Thoracic aorta (tissue), 2 donors: ENCODE measurements at regions not wholly inside any gene's neighbourhood (a gene's known extent, or its start where the extent isn't known, plus 50 kb on each side); places are given as distances from the start of the nearest gene placed in this dataset.
A peak's percentile ranks its signal among the peaks of the same experiment; 100 is the strongest.
"Not testable (repeated sequence)": the region's sequence is repeated elsewhere in the genome, so short reads cannot be mapped to it uniquely, and the experiment has no call there.

Experiments
- ATAC-seq: fragments of 150-250 bp; one replicate; pipeline ENCODE4 v1.8.0; 2017; ENCODE audit warnings: low read depth; ENCODE audit not compliant: insufficient number of reproducible peaks, low FRiP score
- DNase-seq: peaks from one replicate; pipeline ENCODE4 v3.0.0-alpha.2; 2020; ENCODE audit warnings: low spot score
- H3K27ac ChIP-seq, 2 donors: fragments of 200-600 bp; sonication (generic); 1 replicate in 1 of 2; 2 replicates in 1 of 2; pipeline ENCODE4 v1.5.1; 2016; ENCODE audit warnings: mild to moderate bottlenecking in 2 of 2, moderate library complexity in 2 of 2
- H3K27me3 ChIP-seq: fragments of 200-600 bp; sonication (generic); replicated peaks from 2 replicates; pipeline ENCODE4 v1.6.0; 2016; ENCODE audit warnings: mild to moderate bottlenecking; ENCODE audit not compliant: insufficient read depth
- H3K36me3 ChIP-seq: fragments of 200-600 bp; sonication (generic); one replicate; pipeline ENCODE4 v1.5.1; 2016
- H3K4me1 ChIP-seq, 2 donors: fragments of 200-600 bp; sonication (generic); 1 replicate in 1 of 2; 2 replicates in 1 of 2; pipeline versions ENCODE4 v1.5.1 to v1.6.0; 2016; ENCODE audit warnings: low read depth in 2 of 2, mild to moderate bottlenecking in 1 of 2; ENCODE audit not compliant: control insufficient read depth in 1 of 2
- H3K4me3 ChIP-seq: fragments of 200-600 bp; sonication (generic); 2 replicates; pipeline ENCODE4 v1.5.1; 2016; ENCODE audit warnings: mild to moderate bottlenecking
- H3K9me3 ChIP-seq: fragments of 200-600 bp; sonication (generic); 2 replicates; pipeline ENCODE4 v1.5.1; 2016
- CTCF ChIP-seq: fragments of 200-600 bp; sonication (generic); IDR thresholded peaks from one replicate; pipeline ENCODE4 v1.5.1; 2019; ENCODE audit warnings: antibody characterized with exemption

GRCh38 chr6:137942736-137943135, 75.7 kb downstream of the TNFAIP3 start:
- Histone ChIP-seq H3K36me3 (no peaks in the 10 kb centered on the region), H3K4me3 (no peak overlapping the region), H3K9me3 (no peaks in the 10 kb centered on the region), H3K4me1 (no peaks in the 10 kb centered on the region), H3K27ac (no peak overlapping the region), H3K27me3 (no peaks in the 10 kb centered on the region)
- ATAC-seq: no peak
- no peak for TF ChIP-seq CTCF
- DNase-seq: no peak

- ATAC-seq, H3K27ac ChIP-seq, H3K36me3 ChIP-seq, H3K4me1 ChIP-seq, DNase-seq, H3K9me3 ChIP-seq, H3K27me3 ChIP-seq: not testable (repeated sequence)
- H3K4me3 ChIP-seq: peak overlapping the region; percentile 38
These were observed 77.3 kb downstream of the TNFAIP3 start for GRCh38 chr6:137944381-137944780.

- Histone ChIP-seq H3K4me3 (peak overlapping the region; percentile 38), H3K4me1 (no peaks in the 10 kb centered on the region), H3K9me3 (no peaks in the 10 kb centered on the region), H3K27ac (no peak overlapping the region), H3K27me3 (no peaks in the 10 kb centered on the region), H3K36me3 (no peaks in the 10 kb centered on the region)
- ATAC-seq (peak; percentile 31), DNase-seq (no peak)
- TF ChIP-seq CTCF: peak; percentile 70
These were observed 77.9 kb downstream of the TNFAIP3 start for GRCh38 chr6:137944793-137945498.

- no peak overlapping the region for H3K4me3 ChIP-seq
- H3K27me3 ChIP-seq: no peaks in the 10 kb centered on the region
- DNase-seq: no peak
- no peaks in the 10 kb centered on the region for H3K9me3 ChIP-seq
- no peak for TF ChIP-seq CTCF
- no peak for ATAC-seq
- H3K27ac ChIP-seq: no peak overlapping the region
- H3K36me3 ChIP-seq: no peaks in the 10 kb centered on the region
- no peaks in the 10 kb centered on the region for H3K4me1 ChIP-seq
These were observed 82.8 kb downstream of the TNFAIP3 start for GRCh38 chr6:137949686-137950390.

- H3K36me3 ChIP-seq: no peaks in the 10 kb centered on the region
- no peaks in the 10 kb centered on the region for H3K9me3 ChIP-seq
- no peaks in the 10 kb centered on the region for H3K27me3 ChIP-seq
- H3K4me1 ChIP-seq: no peaks in the 10 kb centered on the region
- no peak overlapping the region for H3K27ac ChIP-seq
- no peak for TF ChIP-seq CTCF
- no peak for DNase-seq
- no peak overlapping the region for H3K4me3 ChIP-seq
- no peak for ATAC-seq
These were observed 83.5 kb downstream of the TNFAIP3 start for GRCh38 chr6:137950581-137950980.
